HG02981 (cell line): ENCODE measurements at regions not wholly inside any gene's neighbourhood (a gene's known extent, or its start where the extent isn't known, plus 50 kb on each side); places are given as distances from the start of the nearest gene placed in this dataset.
"Not testable (repeated sequence)": the region's sequence is repeated elsewhere in the genome, so short reads cannot be mapped to it uniquely, and the experiment has no call there.

Experiments
- ATAC-seq: cut with Tn5 transposase; IDR thresholded peaks from one replicate; pipeline ENCODE4 v1.9.1; 2021; ENCODE audit warnings: mild to moderate bottlenecking, moderate library complexity; ENCODE audit not compliant: unreplicated experiment

GRCh38 chr4:19539201-19539600, 712.5 kb upstream of the SLIT2 start:
- no peak for ATAC-seq

- no peak for ATAC-seq
These were observed 717.5 kb upstream of the SLIT2 start for GRCh38 chr4:19534159-19534558.

- no peak for ATAC-seq
These were observed 719.5 kb upstream of the SLIT2 start for GRCh38 chr4:19531906-19532848.

DNA sequence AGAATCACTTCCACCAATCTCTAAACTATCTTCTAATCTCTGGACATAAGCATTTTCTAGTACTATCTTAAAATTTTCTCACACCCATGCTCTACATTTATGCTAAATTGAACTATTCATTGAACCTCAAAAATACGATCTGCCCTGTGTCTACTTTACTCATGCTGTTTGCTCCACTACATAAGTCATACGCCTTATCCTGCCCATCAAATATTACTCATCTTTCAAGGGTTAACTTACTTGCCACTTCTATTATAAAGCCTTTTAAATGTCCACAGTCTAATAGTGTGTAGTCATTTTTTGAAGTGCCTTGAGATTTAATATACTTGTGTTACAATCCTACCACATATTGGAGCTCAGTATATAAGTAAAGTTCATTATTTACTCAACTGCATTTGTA, 727.7 kb upstream of the SLIT2 start:
- ATAC-seq: no peak

GRCh38 chr4:19522966-19523365, 728.7 kb upstream of the SLIT2 start:
- ATAC-seq: no peak

DNA sequence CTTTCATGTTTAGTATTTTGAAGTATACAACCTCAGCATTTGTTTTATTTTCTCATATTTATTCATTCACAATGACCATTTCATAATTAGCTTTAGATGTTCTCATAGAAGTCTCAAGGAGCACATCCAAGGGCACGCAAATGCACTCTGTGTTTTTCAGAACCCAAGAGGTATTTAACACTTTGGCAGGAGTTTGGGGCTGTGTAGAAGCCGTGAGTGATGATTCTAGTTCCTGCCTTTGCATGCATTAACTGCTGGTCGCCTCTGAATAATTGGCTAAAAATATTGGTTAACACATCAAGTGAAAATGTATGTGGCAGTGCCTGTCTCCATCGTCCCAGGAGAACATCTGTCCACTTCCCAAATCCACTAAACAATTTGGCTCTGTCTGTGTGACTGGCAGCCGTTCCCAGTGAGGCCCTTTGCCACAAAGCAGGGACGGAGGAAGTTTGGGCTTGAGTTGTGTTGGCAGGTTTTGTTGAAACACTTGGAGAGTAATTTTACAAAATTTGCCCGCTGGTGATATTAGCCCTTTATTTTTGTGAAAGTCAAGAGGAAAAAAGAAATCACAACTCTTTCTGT, 730.7 kb upstream of the SLIT2 start:
- ATAC-seq: no peak

GRCh38 chr4:19514276-19515070, 737.2 kb upstream of the SLIT2 start:
- ATAC-seq: no peak

DNA sequence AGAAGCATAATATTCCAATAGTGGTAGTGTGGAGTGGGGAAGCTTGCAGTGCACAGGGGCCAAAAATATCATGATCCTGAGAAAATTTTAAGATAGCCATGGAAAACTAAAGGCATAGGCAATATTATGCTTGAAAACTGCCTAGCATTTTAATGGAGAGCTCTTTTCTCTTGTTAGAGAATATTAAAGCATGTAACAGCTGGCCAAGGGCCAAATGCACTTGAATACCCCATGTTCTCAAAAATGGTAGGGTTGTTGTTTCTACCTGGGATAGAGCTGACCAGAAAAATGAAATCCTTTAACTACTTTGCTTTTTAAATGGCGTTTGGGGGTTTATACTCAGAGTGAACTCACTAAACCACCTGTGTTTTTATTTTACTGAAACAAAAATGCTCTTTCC, 739.6 kb upstream of the SLIT2 start:
- ATAC-seq: no peak

- no peak for ATAC-seq
These were observed 740.7 kb upstream of the SLIT2 start for GRCh38 chr4:19510993-19511392.

GRCh38 chr4:19508442-19508841, 743.3 kb upstream of the SLIT2 start:
- no peak for ATAC-seq

GRCh38 chr4:19497705-19498104, 754.0 kb upstream of the SLIT2 start:
- ATAC-seq: no peak

GRCh38 chr4:19496756-19497155, 754.9 kb upstream of the SLIT2 start:
- ATAC-seq: no peak

GRCh38 chr4:19494961-19495360, 756.7 kb upstream of the SLIT2 start:
- ATAC-seq: no peak

GRCh38 chr4:19492606-19493005, 759.1 kb upstream of the SLIT2 start:
- ATAC-seq: no peak

DNA sequence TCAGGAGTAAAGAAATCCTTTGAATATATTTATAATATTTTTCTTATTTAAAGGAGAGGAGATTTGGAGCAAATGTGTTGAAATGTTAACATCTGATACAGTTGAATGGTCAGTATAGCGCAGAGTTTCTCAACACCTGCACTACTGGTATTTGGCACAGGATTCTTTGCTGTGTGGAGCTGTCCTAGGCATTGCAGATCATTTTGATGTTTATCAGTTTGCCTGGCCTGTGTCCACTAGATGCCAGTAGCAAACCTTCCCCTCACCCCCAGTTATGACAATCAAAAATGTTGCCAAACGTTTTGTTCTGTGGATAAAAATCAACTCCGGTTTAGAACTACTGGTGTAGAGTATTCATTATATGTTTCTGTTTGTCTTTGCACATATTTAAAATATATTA, 765.3 kb upstream of the SLIT2 start:
- no peak for ATAC-seq

DNA sequence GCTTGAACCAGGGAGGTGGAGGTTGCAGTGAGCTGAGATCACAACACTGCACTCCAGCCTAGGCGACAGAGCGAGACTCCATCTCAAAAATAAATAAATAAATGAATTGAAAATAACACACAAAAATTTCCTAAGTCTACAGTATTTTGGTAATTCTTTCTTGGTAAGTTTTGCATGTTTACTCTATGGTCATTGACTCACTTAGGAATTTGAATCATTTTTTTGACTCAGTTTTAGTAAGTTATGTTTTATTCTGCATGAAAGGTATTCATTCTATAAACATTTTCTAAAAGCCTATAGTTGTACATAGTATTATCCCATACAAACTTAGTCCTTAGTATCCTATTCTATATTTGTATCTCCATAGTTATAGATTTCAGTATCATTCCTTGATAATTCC, 772.9 kb upstream of the SLIT2 start:
- no peak for ATAC-seq

DNA sequence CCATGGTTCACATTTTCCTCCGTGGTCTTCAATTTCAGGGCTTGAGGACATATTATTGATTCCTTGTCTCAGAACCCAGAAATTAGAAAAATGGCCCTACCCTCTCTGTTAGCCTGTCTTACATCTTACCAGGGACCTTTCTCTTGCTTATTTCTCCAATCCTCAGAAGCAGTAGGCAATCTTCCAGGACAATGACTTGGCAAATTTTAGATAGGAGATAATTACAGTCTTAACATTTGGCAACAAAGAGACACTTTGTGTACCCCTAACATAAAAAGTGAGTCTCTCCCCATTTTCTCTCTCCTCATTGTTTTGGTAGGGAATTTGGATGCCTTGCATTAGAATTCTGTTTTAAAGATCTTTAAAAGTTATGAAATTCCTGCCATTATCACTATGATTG, 778.1 kb upstream of the SLIT2 start:
- ATAC-seq: no peak

DNA sequence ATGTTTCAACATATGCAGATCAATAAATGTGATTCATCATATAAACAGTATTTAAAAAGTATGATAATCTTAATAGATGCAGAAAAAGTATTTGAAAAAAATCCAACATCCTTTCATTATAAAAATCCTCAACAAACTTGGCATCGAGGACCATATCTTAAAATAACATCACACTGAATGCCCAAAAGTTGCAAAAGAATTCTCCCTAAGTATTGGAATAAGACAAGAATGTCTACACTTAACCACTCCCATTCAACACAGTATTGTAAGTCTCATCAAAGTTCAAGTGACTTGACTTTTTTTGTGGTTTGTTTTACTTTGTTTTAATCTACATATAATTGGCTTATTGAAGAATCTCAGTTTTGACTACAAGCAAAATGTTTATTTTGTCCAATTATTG, 779.0 kb upstream of the SLIT2 start:
- no peak for ATAC-seq

GRCh38 chr4:19470001-19470400, 781.7 kb upstream of the SLIT2 start:
- ATAC-seq: not testable (repeated sequence)

DNA sequence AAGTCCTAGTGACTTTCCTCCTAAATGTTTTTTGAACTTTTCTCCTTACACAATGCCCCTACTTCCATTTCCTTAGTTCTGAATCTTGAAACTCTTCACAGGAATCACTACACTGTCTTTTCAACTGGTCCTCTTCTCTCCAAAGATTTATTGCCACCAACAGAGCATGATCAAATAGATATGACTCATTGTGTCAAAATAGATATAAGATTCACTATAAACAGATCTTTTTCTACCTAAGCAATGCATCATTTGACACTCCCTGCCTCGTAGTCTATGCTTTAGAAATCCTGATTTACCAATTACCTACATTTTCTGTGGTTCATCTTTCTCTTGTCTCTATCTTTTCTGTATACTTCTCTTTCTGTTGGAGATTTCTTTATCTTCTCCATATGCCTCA, 789.6 kb upstream of the SLIT2 start:
- ATAC-seq: no peak

DNA sequence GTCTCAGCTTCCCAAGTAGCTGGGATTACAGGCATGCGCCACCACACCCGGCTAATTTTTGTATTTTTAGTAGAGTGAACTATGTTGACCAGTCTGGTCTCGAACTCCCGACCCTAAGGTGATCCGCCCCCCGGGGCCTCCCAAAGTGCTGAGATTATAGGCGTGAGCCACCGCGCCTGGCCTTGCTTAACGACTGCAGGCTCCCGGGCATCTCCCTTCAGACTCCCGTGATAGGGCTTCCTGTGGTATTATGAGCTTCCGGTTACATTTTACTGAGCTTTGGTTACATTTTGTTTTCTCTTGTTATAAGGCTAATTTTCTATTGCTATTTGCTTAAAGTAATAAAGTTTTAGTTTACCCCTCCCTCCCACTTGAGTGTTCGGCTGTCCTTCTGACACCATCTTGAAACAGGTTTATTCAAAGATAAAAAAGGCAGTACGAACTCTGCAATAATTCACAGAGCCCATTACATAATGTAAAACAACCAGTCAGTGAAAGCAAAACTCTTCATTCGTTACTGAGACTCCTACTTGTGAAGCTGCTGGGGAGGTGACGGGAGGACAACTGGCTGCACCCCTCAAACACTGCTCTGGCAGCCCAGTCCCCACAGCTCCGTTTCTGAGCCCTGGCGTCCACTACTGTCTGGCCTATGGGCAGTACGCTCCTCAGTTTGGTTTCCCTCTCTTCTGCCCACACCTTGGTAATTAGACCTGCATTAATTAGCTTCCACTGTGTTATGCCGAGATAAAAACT, 795.7 kb upstream of the SLIT2 start:
- ATAC-seq: no peak
